Dermis microvascular lymphatic vessel endothelial cell (primary cell): ENCODE measurements at regions not wholly inside any gene's neighbourhood (a gene's known extent, or its start where the extent isn't known, plus 50 kb on each side); places are given as distances from the start of the nearest gene placed in this dataset.

Source experiments
- DNase-seq, 2 donors: peaks; one replicate each; pipeline versions ENCODE4 v3.0.0 to v3.0.0-alpha.2; 2010; ENCODE audit warnings: low read depth in 2 of 2

GRCh38 chr3:140816372-140817195, 125.1 kb upstream of the SLC25A36 start:
- DNase-seq, result no peak

- no peak for DNase-seq
Observed at GRCh38 chr3:140821493-140821892, 120.1 kb upstream of the SLC25A36 start.

GRCh38 chr3:140822401-140823047, 119.1 kb upstream of the SLC25A36 start:
- no peak for DNase-seq

GRCh38 chr3:140823106-140823505, 118.5 kb upstream of the SLC25A36 start:
- DNase-seq, result no peak

GRCh38 chr3:140827894-140828293, 113.7 kb upstream of the SLC25A36 start:
- no peak for DNase-seq

GRCh38 chr3:140828585-140828984, 113.1 kb upstream of the SLC25A36 start:
- DNase-seq, result no peak

- no peak for DNase-seq
Observed at GRCh38 chr3:140829796-140830195, 111.8 kb upstream of the SLC25A36 start.

GRCh38 chr3:140830391-140830790, 111.2 kb upstream of the SLC25A36 start:
- no peak for DNase-seq

- no peak for DNase-seq
Observed at GRCh38 chr3:140832883-140833282, 108.8 kb upstream of the SLC25A36 start.

- no peak for DNase-seq
Observed at GRCh38 chr3:140834266-140835037, 107.2 kb upstream of the SLC25A36 start.

GRCh38 chr3:140842984-140843649, 98.5 kb upstream of the SLC25A36 start:
- no peak for DNase-seq

- no peak for DNase-seq
Observed at GRCh38 chr3:140843656-140844055, 98.0 kb upstream of the SLC25A36 start.

GRCh38 chr3:140844072-140844471, 97.6 kb upstream of the SLC25A36 start:
- DNase-seq, result no peak

- no peak for DNase-seq
Observed at GRCh38 chr3:140845882-140846281, 95.8 kb upstream of the SLC25A36 start.

GRCh38 chr3:140848666-140849065, 93.0 kb upstream of the SLC25A36 start:
- no peak for DNase-seq

GRCh38 chr3:140850210-140850955, 91.3 kb upstream of the SLC25A36 start:
- DNase-seq, result peak in 1 of 2 donors; percentile 5

- DNase-seq, result no peak
Observed at GRCh38 chr3:140854961-140855360, 86.7 kb upstream of the SLC25A36 start.

- no peak for DNase-seq
Observed at GRCh38 chr3:140856905-140857304, 84.7 kb upstream of the SLC25A36 start.

GRCh38 chr3:140857993-140858392, 83.6 kb upstream of the SLC25A36 start:
- no peak for DNase-seq

GRCh38 chr3:140859592-140860336, 81.9 kb upstream of the SLC25A36 start:
- no peak for DNase-seq
